ENCODE measurements at regions not wholly inside any gene's neighbourhood (a gene's known extent, or its start where the extent isn't known, plus 50 kb on each side); places are given as distances from the start of the nearest gene placed in this dataset.

GRCh38 chr18:24924066-24924716 is 427.8 kb downstream of the ZNF521 start:
- no peak overlapping the region for H3K4me3 ChIP-seq (replicated peaks in 1 of 3; ENCODE audit: low read depth in 2 of 3, low read length in 3 of 3)
- H3K27me3 Mint-ChIP-seq (ENCODE audit: low read depth in 3 of 3): no peaks in the 10 kb centered on the region
- peaks cover 2% of the 10 kb centered on the region for H3K4me1 Mint-ChIP-seq
- no peaks in the 10 kb centered on the region for H3K27me3 ChIP-seq (ENCODE audit: control insufficient read depth in 2 of 2, insufficient read depth in 2 of 2, low read length in 2 of 2)
- no peaks in the 10 kb centered on the region for H3K4me1 ChIP-seq (ENCODE audit: control insufficient read depth in 1 of 2, insufficient read depth in 2 of 2, low read length in 2 of 2)
- WGBS (ENCODE audit: insufficient coverage): 98% methylated on average over 10 of the region's 12 CpGs
- no peak overlapping the region for H3K27ac ChIP-seq (ENCODE audit: low read depth in 1 of 2, low read length in 2 of 2)
- intact Hi-C loops (cut with micrococcal nuclease): no loop called here
- H3K4me2 ChIP-seq (replicated peaks; ENCODE audit: extremely low read depth, low read length, poor library complexity, severe bottlenecking): no peak overlapping the region
- no peak for DNase-seq
- H3K36me3 ChIP-seq (replicated peaks in 1 of 2; ENCODE audit: control insufficient read depth in 1 of 2, insufficient read depth in 2 of 2, low read length in 2 of 2): no peaks in the 10 kb centered on the region
- H3K9ac ChIP-seq (ENCODE audit: insufficient read depth, low read length, poor library complexity, severe bottlenecking): no peak overlapping the region
- H4K20me1 ChIP-seq (ENCODE audit: insufficient read depth, low read length): no peaks in the 10 kb centered on the region
- H3K4me3 Mint-ChIP-seq: no peak overlapping the region
- no peak overlapping the region for H3K27ac Mint-ChIP-seq
- no peaks in the 10 kb centered on the region for H3K36me3 Mint-ChIP-seq
- H2AFZ ChIP-seq (ENCODE audit: insufficient read depth, low read depth, low read length, poor library complexity, severe bottlenecking): no peak overlapping the region
- H3K9me3 ChIP-seq (replicated peaks in 1 of 2; ENCODE audit: control insufficient read depth in 1 of 2, insufficient read depth in 1 of 2, low read length in 2 of 2): no peaks in the 10 kb centered on the region
- no peak for TF ChIP-seq CTCF (IDR thresholded peaks at IDR 0.05)
- no peaks in the 10 kb centered on the region for H3K79me2 ChIP-seq (ENCODE audit: insufficient read depth, low read length)
- peaks cover 0 to 2% (median 0%) of the 10 kb centered on the region in 7 donors for H3K9me3 Mint-ChIP-seq

- H3K4me1 Mint-ChIP-seq: peaks cover 2% of the 10 kb centered on the region
- H3K27me3 Mint-ChIP-seq (ENCODE audit: low read depth in 3 of 3): peaks cover 0 to 2% (median 0%) of the 10 kb centered on the region in 3 donors
- no peak overlapping the region for H3K27ac Mint-ChIP-seq
- Histone ChIP-seq H2AFZ (ENCODE audit: insufficient read depth, low read depth, low read length, poor library complexity, severe bottlenecking) (no peak overlapping the region), H3K9ac (ENCODE audit: insufficient read depth, low read length, poor library complexity, severe bottlenecking) (no peak overlapping the region), H4K20me1 (ENCODE audit: insufficient read depth, low read length) (no peaks in the 10 kb centered on the region), H3K4me1 (ENCODE audit: control insufficient read depth in 1 of 2, insufficient read depth in 2 of 2, low read length in 2 of 2) (no peaks in the 10 kb centered on the region), H3K4me3 (replicated peaks in 1 of 3; ENCODE audit: low read depth in 2 of 3, low read length in 3 of 3) (no peak overlapping the region), H3K27ac (ENCODE audit: low read depth in 1 of 2, low read length in 2 of 2) (no peak overlapping the region), H3K79me2 (ENCODE audit: insufficient read depth, low read length) (no peaks in the 10 kb centered on the region), H3K9me3 (replicated peaks in 1 of 2; ENCODE audit: control insufficient read depth in 1 of 2, insufficient read depth in 1 of 2, low read length in 2 of 2) (no peaks in the 10 kb centered on the region), H3K27me3 (ENCODE audit: control insufficient read depth in 2 of 2, insufficient read depth in 2 of 2, low read length in 2 of 2) (no peaks in the 10 kb centered on the region), H3K4me2 (replicated peaks; ENCODE audit: extremely low read depth, low read length, poor library complexity, severe bottlenecking) (no peak overlapping the region), H3K36me3 (replicated peaks in 1 of 2; ENCODE audit: control insufficient read depth in 1 of 2, insufficient read depth in 2 of 2, low read length in 2 of 2) (no peaks in the 10 kb centered on the region)
- no CpG with 5 or more reads among the region's 1 CpG for WGBS (ENCODE audit: insufficient coverage)
- no peak for TF ChIP-seq CTCF (IDR thresholded peaks at IDR 0.05)
- no peak overlapping the region for H3K4me3 Mint-ChIP-seq
- intact Hi-C loops (cut with micrococcal nuclease): no loop called here
- peaks cover 0 to 2% (median 0%) of the 10 kb centered on the region in 7 donors for H3K9me3 Mint-ChIP-seq
- H3K36me3 Mint-ChIP-seq: no peaks in the 10 kb centered on the region
- DNase-seq: no peak
Measured at GRCh38 chr18:24926649-24927048, 425.3 kb downstream of the ZNF521 start.

Data from CD14-positive monocyte (primary cell).